ENCODE measurements at regions not wholly inside any gene's neighbourhood (a gene's known extent, or its start where the extent isn't known, plus 50 kb on each side); places are given as distances from the start of the nearest gene placed in this dataset.

DNA sequence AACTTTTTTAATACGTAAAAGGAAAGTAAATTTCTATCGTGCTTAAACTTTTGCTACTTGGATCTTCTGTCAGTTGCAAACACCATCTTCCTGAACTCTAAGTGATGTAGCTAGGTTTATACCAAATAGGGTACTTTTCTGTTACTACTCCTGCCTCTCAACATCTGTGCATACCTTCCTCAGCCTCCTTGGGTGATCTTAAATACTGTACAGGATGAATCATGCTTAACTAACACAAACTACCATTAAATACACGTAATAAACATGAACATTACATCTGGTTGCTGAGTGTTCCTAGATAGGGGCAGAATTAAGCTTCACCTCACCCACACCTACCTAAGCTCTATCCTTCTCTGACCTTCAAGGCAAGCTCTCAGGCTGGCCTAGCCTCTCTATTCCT is 398.0 kb downstream of the TXNL1 start:
- no peak overlapping the region for H3K27ac Mint-ChIP-seq
- ATAC-seq (no peak), DNase-seq (ENCODE audit: low spot score) (no peak)
- no peaks in the 10 kb centered on the region for H3K27me3 Mint-ChIP-seq
- no peaks in the 10 kb centered on the region for H3K36me3 Mint-ChIP-seq
- H3K4me1 Mint-ChIP-seq (ENCODE audit: low read depth in 2 of 2): no peaks in the 10 kb centered on the region
- no peak overlapping the region for H3K4me3 Mint-ChIP-seq
- H3K9me3 Mint-ChIP-seq: peaks cover 7% of the 10 kb centered on the region

DNA sequence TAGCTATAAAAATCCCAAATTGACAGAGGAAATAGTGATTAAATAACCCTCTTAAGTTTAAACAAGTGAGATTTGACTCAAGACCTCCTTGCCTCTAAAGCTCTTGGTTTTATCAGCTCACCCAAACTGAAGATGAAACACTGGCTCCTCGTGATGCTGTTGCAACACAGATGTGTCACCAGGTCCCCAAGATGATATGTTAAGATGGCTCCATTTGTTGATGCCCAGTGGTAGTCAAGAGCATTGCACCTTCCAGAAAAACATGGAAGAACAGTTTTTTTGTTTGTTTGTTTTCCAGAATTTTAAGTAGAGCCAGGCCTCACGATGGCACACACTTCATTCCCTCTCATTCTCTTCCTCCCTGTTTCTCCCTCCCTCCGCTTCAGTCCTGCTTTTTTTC is 399.8 kb downstream of the TXNL1 start:
- Mint-ChIP-seq H3K4me1 (ENCODE audit: low read depth in 2 of 2) (no peaks in the 10 kb centered on the region), H3K27me3 (peaks cover 3 to 8% of the 10 kb centered on the region in 2 donors), H3K4me3 (no peak overlapping the region), H3K36me3 (no peaks in the 10 kb centered on the region), H3K27ac (no peak overlapping the region), H3K9me3 (peaks cover 7% of the 10 kb centered on the region)
- no peak for ATAC-seq
- DNase-seq (ENCODE audit: low spot score): no peak

GRCh38 chr18:56235481-56236013 is 402.8 kb downstream of the TXNL1 start:
- Mint-ChIP-seq H3K27me3 (peaks cover 3 to 8% of the 10 kb centered on the region in 2 donors), H3K36me3 (peaks cover under 1% of the 10 kb centered on the region), H3K9me3 (peaks cover 17% of the 10 kb centered on the region), H3K4me1 (ENCODE audit: low read depth in 2 of 2) (no peaks in the 10 kb centered on the region), H3K4me3 (no peak overlapping the region), H3K27ac (no peak overlapping the region)
- no peak for DNase-seq (ENCODE audit: low spot score)
- no peak for ATAC-seq

GRCh38 chr18:56235071-56235470 is 403.3 kb downstream of the TXNL1 start:
- H3K9me3 Mint-ChIP-seq: peaks cover 18% of the 10 kb centered on the region
- H3K27me3 Mint-ChIP-seq: peaks cover 3 to 8% of the 10 kb centered on the region in 2 donors
- no peak overlapping the region for H3K27ac Mint-ChIP-seq
- no peak for DNase-seq (ENCODE audit: low spot score)
- H3K36me3 Mint-ChIP-seq: peaks cover 5% of the 10 kb centered on the region
- H3K4me1 Mint-ChIP-seq (ENCODE audit: low read depth in 2 of 2): no peaks in the 10 kb centered on the region
- no peak overlapping the region for H3K4me3 Mint-ChIP-seq
- no peak for ATAC-seq

DNA sequence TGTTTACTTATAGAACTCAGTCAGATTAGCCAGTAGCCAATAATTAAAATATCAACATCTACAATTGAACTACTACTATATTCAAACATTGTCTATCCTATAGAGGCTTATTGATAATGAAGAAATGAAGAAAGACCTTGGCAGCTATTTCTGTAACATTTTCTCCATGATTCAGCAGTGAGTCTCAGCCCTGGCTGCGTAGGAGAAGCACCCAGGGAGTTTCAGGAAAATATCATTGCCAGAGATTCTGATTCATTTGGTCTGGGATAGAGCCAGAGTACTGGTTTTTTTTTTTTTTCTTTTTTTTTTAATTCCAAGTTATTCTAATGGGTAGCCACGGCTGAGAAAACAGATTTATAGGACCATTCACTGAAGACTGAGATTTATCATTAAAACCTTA is 404.8 kb downstream of the TXNL1 start:
- peaks cover 12% of the 10 kb centered on the region for H3K36me3 Mint-ChIP-seq
- H3K4me3 Mint-ChIP-seq: no peak overlapping the region
- ATAC-seq: no peak
- H3K27me3 Mint-ChIP-seq: peaks cover 3 to 8% of the 10 kb centered on the region in 2 donors
- H3K9me3 Mint-ChIP-seq: peaks cover 29% of the 10 kb centered on the region
- no peaks in the 10 kb centered on the region for H3K4me1 Mint-ChIP-seq (ENCODE audit: low read depth in 2 of 2)
- no peak overlapping the region for H3K27ac Mint-ChIP-seq
- DNase-seq (ENCODE audit: low spot score): no peak

DNA sequence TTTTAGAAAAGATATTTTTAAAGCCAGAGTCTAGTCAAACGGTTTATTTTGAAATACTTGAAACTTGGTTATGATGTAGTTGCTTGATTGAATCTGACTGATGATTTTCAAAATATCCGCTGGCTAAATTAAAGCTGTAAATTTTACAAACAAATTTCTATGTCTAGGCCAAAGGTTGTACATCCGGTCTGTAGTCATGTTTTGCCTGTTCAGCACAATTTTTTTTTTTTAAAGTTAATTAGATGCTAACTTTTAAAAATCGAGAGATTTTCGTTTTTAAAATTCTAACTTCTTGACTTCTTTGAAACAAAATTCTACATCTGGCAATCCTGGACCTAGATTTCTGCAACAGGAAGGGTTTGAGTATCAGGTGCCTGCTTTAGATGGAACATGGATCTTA is 412.4 kb downstream of the TXNL1 start:
- Mint-ChIP-seq H3K36me3 (peaks cover 12% of the 10 kb centered on the region), H3K27me3 (no peaks in the 10 kb centered on the region), H3K27ac (no peak overlapping the region), H3K4me1 (ENCODE audit: low read depth in 2 of 2) (no peaks in the 10 kb centered on the region), H3K9me3 (peaks cover 23% of the 10 kb centered on the region), H3K4me3 (no peak overlapping the region)
- ATAC-seq: no peak
- DNase-seq (ENCODE audit: low spot score): no peak

GRCh38 chr18:56224669-56225561 is 413.5 kb downstream of the TXNL1 start:
- DNase-seq (ENCODE audit: low spot score) (no peak), ATAC-seq (no peak)
- Mint-ChIP-seq H3K27ac (no peak overlapping the region), H3K9me3 (peaks cover 15% of the 10 kb centered on the region), H3K27me3 (no peaks in the 10 kb centered on the region), H3K36me3 (peaks cover 5% of the 10 kb centered on the region), H3K4me1 (ENCODE audit: low read depth in 2 of 2) (no peaks in the 10 kb centered on the region), H3K4me3 (no peak overlapping the region)

DNA sequence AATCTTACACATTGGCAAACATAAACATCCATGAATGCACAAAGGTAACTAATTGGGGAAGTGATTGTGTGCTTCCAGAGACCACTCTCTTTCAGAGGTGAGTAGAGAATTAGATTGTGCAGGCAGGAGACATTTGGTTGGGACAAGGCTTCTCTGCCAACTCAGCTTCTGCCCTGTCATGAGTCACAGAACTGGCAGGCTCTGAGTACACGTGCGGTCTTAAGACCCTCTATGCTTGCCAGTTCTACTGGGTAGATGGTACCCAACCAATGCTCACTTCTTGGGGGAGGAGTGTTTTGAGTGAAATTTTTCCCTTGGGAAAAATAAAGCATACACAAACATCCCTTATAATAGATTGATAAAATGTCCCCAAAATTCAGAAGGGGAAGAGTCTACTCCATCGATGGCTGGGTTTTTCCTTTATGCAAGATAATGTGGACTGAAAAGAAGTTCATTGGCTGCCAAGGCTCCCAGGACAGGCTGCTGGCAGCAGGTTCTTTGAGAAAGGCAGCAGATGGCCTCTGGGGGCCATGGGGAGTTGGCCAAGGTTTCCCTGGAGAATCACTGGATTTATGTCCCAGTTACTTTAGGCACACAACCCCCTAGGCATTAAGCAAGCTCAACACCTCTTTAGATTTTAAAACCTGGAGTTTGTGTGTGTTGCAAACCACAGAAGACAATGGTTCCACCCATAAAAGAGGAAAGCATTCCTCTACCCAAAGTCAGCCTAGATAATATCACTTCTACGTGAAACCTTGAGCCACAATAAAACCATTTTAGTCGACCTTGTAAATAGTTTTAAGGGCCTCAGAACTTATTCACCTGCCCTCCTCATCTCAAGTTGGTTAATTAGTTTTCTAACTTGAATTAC is 417.0 kb downstream of the TXNL1 start:
- Mint-ChIP-seq H3K4me1 (ENCODE audit: low read depth in 2 of 2) (no peaks in the 10 kb centered on the region), H3K4me3 (no peak overlapping the region), H3K27me3 (no peaks in the 10 kb centered on the region), H3K36me3 (no peaks in the 10 kb centered on the region), H3K9me3 (peaks cover 7% of the 10 kb centered on the region), H3K27ac (no peak overlapping the region)
- ATAC-seq: no peak
- DNase-seq (ENCODE audit: low spot score): no peak

DNA sequence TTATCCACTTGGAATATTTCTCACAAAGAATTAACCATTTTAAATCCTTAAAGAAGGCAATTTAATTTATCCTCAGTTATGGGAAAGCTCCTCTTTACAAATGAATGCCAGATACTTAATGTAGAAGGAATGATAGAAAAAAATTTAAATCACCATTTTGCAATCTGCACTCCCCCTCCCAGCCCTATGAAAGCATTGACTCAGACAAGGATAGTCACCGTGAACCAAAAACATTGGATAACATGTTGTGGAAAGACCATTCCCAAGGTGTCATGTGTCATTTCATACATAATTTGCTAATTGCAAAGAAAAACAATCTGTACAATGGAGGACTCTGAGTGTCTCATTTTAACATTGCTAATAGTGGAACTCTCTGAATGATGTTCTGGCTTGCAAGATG is 421.0 kb downstream of the TXNL1 start:
- Mint-ChIP-seq H3K27me3 (no peaks in the 10 kb centered on the region), H3K27ac (no peak overlapping the region), H3K4me1 (ENCODE audit: low read depth in 2 of 2) (no peaks in the 10 kb centered on the region), H3K9me3 (peaks cover 12% of the 10 kb centered on the region), H3K36me3 (no peaks in the 10 kb centered on the region), H3K4me3 (no peak overlapping the region)
- DNase-seq (ENCODE audit: low spot score) (no peak), ATAC-seq (no peak)

DNA sequence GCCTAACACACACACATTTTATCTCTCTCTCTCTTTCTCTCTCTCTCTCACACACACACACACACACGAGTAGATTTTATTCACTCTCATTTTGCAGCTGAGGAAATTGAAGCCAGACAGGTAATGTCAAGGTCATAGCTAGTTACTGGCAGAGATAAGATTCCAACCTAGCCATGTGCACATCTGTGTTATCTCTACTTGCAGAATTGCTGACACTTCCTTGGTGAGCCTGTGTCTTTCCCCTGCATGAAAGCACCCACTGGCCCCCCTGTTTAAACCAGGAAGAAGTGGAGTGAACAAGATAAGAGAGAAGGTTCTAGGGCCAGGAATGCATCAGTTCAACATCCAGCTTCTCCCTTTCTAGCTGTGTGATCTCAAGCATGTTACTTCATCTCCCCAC is 423.7 kb downstream of the TXNL1 start:
- ATAC-seq: no peak
- Mint-ChIP-seq H3K36me3 (no peaks in the 10 kb centered on the region), H3K9me3 (peaks cover 13% of the 10 kb centered on the region), H3K27me3 (no peaks in the 10 kb centered on the region), H3K4me3 (no peak overlapping the region), H3K27ac (no peak overlapping the region), H3K4me1 (ENCODE audit: low read depth in 2 of 2) (no peaks in the 10 kb centered on the region)
- no peak for DNase-seq (ENCODE audit: low spot score)

DNA sequence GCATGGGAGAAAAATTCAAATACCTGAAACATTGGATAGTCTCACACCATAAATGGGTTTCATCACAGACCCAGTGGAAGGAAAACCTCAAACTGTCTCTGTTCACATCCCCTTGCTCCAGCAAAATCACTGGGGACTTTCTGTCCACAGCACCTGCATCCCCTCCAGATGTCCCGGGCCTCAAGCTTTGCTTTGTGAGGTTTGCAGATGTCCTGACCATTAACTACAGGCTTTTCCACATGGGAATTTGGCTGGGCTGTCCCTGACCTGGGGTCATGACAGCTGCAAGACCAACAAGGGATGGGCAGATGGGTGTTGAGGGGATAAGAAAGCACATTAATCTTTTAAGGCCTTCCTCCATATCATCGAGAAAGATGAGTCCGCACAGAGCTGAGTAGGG is 427.9 kb downstream of the TXNL1 start:
- Mint-ChIP-seq H3K9me3 (peaks cover 8% of the 10 kb centered on the region), H3K36me3 (no peaks in the 10 kb centered on the region), H3K4me1 (ENCODE audit: low read depth in 2 of 2) (no peaks in the 10 kb centered on the region), H3K27me3 (no peaks in the 10 kb centered on the region), H3K4me3 (no peak overlapping the region), H3K27ac (no peak overlapping the region)
- DNase-seq (ENCODE audit: low spot score): no peak
- ATAC-seq: no peak

DNA sequence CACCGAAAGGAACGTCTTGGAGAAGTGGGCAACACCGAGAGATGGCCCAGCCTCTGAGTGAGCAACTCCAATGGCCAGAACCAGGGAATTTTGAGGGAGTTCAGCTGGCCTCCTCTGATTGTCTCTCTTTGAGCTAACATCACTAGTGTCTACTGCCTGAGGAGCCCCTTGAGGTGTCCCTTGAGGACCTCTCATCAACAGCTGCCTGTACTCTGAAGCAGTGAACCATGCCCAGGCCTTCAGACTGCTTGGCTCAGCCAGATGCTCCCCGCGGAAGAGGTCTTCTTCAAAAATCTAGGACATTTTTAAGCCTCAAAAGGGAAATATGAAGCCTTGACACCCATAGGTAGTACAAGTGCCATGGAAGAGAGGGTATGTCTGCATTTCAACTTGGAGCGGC is 430.4 kb downstream of the TXNL1 start:
- Mint-ChIP-seq H3K27ac (no peak overlapping the region), H3K36me3 (peaks cover 4% of the 10 kb centered on the region), H3K9me3 (peaks cover 5% of the 10 kb centered on the region), H3K4me1 (ENCODE audit: low read depth in 2 of 2) (no peaks in the 10 kb centered on the region), H3K27me3 (no peaks in the 10 kb centered on the region), H3K4me3 (no peak overlapping the region)
- no peak for ATAC-seq
- DNase-seq (ENCODE audit: low spot score): no peak

- H3K4me3 Mint-ChIP-seq: no peak overlapping the region
- H3K9me3 Mint-ChIP-seq: no peaks in the 10 kb centered on the region
- peaks cover 4% of the 10 kb centered on the region for H3K36me3 Mint-ChIP-seq
- H3K27me3 Mint-ChIP-seq: no peaks in the 10 kb centered on the region
- no peaks in the 10 kb centered on the region for H3K4me1 Mint-ChIP-seq (ENCODE audit: low read depth in 2 of 2)
- DNase-seq (ENCODE audit: low spot score) (no peak), ATAC-seq (no peak)
- no peak overlapping the region for H3K27ac Mint-ChIP-seq
Measured at GRCh38 chr18:56204052-56204451, 434.3 kb downstream of the TXNL1 start.

DNA sequence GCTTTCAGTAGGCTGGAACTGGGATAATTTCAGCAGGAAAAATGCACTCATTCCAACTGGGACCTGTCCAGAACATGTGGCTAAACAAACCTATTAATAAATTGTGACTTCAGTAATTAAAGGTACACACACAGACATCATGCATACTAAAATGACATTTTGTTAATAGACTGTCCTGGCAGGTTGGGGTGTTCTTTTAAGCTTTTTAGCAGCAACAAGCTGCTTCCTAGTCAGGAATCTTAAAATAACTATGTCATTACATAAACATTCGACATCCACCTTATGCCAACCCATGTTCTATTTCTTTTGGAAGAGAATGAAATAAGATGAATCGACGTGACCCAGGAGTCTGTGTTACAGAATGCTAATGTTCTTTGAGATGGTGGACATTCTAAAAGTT is 435.7 kb downstream of the TXNL1 start:
- Mint-ChIP-seq H3K36me3 (peaks cover 4% of the 10 kb centered on the region), H3K27ac (no peak overlapping the region)

More for the DNA sequence above, 435.7 kb downstream of the TXNL1 start:
- ATAC-seq (no peak), DNase-seq (ENCODE audit: low spot score) (no peak)
- Mint-ChIP-seq H3K27me3 (no peaks in the 10 kb centered on the region), H3K4me3 (no peak overlapping the region), H3K9me3 (no peaks in the 10 kb centered on the region), H3K4me1 (ENCODE audit: low read depth in 2 of 2) (no peaks in the 10 kb centered on the region)
